ENCODE measurements at regions not wholly inside any gene's neighbourhood (a gene's known extent, or its start where the extent isn't known, plus 50 kb on each side); places are given as distances from the start of the nearest gene placed in this dataset.

- DNase-seq = no peak
Observed at GRCh38 chr10:44083719-44084400, 301.0 kb downstream of the CXCL12 start.

- peak; percentile 80 for DNase-seq
Observed at GRCh38 chr10:44071479-44071878, 313.4 kb downstream of the CXCL12 start.

GRCh38 chr10:44070282-44070681 is 314.6 kb downstream of the CXCL12 start:
- DNase-seq = no peak

- DNase-seq = no peak
Observed at GRCh38 chr10:44069573-44069972, 315.3 kb downstream of the CXCL12 start.

GRCh38 chr10:44068716-44069482 is 316.0 kb downstream of the CXCL12 start:
- DNase-seq = no peak

GRCh38 chr10:44067432-44067831 is 317.5 kb downstream of the CXCL12 start:
- no peak for DNase-seq

- no peak for DNase-seq
Observed at GRCh38 chr10:44066527-44067255, 318.2 kb downstream of the CXCL12 start.

- no peak for DNase-seq
Observed at GRCh38 chr10:44065788-44066526, 318.9 kb downstream of the CXCL12 start.

GRCh38 chr10:44064987-44065787 is 319.7 kb downstream of the CXCL12 start:
- DNase-seq = no peak

GRCh38 chr10:44064317-44064716 is 320.6 kb downstream of the CXCL12 start:
- DNase-seq = no peak

- DNase-seq = no peak
Observed at GRCh38 chr10:44063686-44064085, 321.2 kb downstream of the CXCL12 start.

GRCh38 chr10:44060719-44061118 is 324.2 kb downstream of the CXCL12 start:
- DNase-seq = no peak

- no peak for DNase-seq
Observed at GRCh38 chr10:44060221-44060620, 324.7 kb downstream of the CXCL12 start.

- DNase-seq = no peak
Observed at GRCh38 chr10:44058259-44058658, 326.6 kb downstream of the CXCL12 start.

- no peak for DNase-seq
Observed at GRCh38 chr10:44056967-44057805, 327.7 kb downstream of the CXCL12 start.

- no peak for DNase-seq
Observed at GRCh38 chr10:44056206-44056605, 328.7 kb downstream of the CXCL12 start.

GRCh38 chr10:44054046-44054445 is 330.9 kb downstream of the CXCL12 start:
- no peak for DNase-seq

- no peak for DNase-seq
Observed at GRCh38 chr10:44053391-44053790, 331.5 kb downstream of the CXCL12 start.

- peak; percentile 90 for DNase-seq
Observed at GRCh38 chr10:44051584-44052385, 333.1 kb downstream of the CXCL12 start.

GRCh38 chr10:44051091-44051490 is 333.8 kb downstream of the CXCL12 start:
- DNase-seq = no peak
